GM10266 (cell line): ENCODE measurements at regions not wholly inside any gene's neighbourhood (a gene's known extent, or its start where the extent isn't known, plus 50 kb on each side); places are given as distances from the start of the nearest gene placed in this dataset.
A peak's percentile ranks its signal among the peaks of the same experiment; 100 is the strongest.
"Not testable (repeated sequence)": the region's sequence is repeated elsewhere in the genome, so short reads cannot be mapped to it uniquely, and the experiment has no call there.

Experiments
- DNase-seq: peaks from one replicate; pipeline ENCODE4 v3.0.0; 2012; ENCODE audit errors: extremely low spot score
- TF ChIP-seq, protein P1 (sequence below): IDR thresholded peaks from 2 replicates; pipeline ENCODE4 v1.5.1; 2012; ENCODE audit warnings: mild to moderate bottlenecking, low read depth; ENCODE audit not compliant: control insufficient read depth, insufficient read depth; ENCODE audit errors: missing control alignments

DNA sequence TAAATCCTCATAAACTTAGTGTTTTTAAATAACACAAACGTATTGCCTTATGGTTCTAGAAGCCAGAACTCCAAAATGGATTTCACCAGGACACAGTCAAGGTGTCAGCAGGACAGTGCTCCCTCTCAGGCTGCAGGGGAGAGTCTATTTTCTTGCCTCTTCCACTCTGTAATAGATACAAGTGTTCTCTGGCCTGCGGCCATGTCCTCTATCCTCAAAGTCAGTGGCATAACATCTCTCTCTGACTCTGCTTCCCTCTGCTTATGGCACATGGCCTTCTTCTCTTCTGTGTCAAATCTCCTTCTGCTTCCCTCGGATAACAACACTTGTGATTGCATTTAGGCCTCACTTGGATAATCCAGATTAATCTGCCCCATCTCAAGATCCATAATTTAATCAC lies 129.4 kb upstream of the OR13F1 start:
- no peak for DNase-seq
- TF ChIP-seq, protein P1, sequence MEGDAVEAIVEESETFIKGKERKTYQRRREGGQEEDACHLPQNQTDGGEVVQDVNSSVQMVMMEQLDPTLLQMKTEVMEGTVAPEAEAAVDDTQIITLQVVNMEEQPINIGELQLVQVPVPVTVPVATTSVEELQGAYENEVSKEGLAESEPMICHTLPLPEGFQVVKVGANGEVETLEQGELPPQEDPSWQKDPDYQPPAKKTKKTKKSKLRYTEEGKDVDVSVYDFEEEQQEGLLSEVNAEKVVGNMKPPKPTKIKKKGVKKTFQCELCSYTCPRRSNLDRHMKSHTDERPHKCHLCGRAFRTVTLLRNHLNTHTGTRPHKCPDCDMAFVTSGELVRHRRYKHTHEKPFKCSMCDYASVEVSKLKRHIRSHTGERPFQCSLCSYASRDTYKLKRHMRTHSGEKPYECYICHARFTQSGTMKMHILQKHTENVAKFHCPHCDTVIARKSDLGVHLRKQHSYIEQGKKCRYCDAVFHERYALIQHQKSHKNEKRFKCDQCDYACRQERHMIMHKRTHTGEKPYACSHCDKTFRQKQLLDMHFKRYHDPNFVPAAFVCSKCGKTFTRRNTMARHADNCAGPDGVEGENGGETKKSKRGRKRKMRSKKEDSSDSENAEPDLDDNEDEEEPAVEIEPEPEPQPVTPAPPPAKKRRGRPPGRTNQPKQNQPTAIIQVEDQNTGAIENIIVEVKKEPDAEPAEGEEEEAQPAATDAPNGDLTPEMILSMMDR, result no peak

DNA sequence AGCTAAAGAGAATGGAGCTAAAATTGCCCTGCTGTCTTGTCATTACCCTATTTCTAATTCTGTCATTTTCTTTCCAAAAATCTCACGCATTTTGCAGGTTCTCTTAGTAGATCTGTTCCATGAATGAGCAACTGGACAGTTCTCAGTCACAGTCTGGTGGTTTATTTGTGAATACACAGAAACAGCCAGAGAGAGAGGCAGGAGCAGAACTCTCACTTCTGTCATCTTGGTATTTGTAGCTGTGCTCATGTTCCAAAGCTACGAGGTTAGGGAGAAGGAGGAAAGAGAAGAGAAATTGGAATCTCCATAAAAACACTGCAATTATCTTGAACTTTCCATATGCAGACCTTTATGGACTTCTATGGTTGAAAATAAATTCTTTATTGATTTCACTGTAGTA lies 118.0 kb upstream of the OR13F1 start:
- DNase-seq, result no peak
- TF ChIP-seq, protein P1, result no peak

DNA sequence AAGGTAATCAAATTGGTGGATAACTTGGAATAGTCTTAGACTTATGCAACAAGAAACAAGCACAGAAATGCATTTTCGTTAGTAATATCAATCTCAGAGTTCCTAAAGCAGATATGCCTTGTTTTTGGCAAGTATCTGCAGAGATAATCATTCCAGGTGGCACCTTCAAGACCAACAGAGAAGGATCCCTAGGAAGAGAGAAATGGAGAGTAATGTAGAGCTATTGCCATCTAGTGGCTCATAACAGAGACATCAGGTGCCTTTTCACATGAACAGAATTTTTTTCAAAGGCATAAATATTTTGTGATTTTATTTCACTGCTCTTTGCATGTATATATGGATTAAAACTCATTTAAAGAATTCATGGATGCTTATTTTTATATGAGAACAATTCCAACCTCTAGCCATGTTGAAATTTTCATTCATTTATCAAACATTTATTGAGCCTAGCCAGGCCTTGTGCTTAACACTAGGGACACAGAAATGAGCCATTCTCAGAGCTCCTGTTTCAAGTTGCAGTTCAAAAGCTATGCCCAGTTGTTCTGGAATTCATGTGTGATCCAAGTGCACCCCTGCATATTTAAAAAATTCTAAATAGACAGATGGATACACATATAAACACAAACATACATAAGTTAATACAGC lies 117.5 kb upstream of the OR13F1 start:
- DNase-seq, result no peak
- TF ChIP-seq, protein P1, result peak; percentile 61

DNA sequence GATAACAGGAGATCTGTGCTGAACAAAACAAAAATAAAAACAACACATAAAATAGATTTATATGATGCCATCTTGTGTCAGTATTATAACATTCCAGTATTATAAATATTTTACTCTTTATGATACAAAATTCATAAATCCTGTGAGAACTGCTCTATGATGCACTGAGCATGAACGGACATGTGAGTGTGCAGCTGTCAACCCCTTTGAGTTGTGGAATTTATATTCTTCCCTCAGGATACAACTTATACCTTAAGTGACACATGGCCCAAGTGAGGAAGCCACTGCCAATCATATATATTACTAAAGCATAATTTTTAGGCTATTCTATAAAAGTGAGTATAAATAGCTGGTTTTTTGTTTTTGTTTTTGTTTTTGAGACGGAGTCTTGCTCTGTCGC lies 116.0 kb upstream of the OR13F1 start:
- no peak for DNase-seq
- TF ChIP-seq, protein P1, result no peak

DNA sequence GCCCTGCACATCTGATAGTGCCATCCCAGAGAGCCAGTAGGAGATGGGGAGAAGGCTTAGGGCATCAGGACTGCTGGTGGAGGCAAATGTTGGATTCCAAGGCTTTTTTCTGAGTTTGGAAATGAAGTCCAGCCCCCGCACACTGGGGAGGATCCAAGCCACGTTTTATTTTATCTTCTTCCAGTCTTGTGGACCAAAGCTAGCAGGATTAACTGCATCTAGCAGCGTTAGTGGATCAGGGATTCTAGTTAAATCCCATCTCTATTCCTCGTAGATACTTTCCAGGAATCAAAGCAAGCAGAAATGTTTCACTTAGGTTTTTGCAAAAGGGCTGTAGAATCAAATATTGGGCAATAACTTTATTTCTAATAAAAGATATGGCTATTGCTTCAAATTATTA lies 114.7 kb upstream of the OR13F1 start:
- no peak for DNase-seq

DNA sequence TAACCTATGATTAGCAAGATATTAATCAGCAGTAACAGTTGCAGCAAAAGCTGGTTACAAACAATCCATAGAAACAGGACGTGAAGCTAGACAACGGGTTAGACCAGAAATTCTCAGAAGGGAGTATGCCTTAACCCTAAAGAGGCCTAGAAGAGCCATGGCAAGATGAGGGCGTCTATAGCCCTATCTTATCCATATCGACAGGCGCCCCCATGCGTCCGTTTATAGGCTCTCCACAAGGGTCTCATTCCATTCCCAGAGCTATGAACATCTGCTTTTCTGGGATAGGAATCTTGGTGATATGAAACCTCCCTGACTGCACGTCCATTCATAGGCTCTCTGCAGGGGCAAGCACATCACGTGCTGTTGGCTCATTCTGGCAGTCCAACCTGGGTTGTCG lies 109.2 kb upstream of the OR13F1 start:
- not testable (repeated sequence) for DNase-seq

More for the DNA sequence above, 114.7 kb upstream of the OR13F1 start:
- TF ChIP-seq, protein P1, result no peak

DNA sequence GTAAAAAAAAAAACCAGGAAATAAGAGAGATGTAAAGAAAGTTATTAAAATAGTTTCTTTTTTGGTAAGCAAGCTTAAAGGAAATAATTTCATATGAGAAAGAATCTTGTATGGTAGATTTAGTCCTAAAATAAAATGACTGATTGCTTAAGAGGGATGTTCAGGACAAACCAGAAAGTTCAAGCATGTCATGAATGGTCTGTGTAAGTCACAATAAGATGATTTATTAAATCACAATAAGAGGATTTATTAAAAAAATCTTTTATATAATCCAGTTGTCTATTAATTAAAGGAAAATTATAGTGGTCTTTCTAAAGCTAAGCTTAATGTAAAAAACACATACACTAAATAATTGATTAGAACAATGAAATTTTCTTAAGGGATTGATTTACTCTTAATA lies 91.8 kb upstream of the OR13F1 start:
- TF ChIP-seq, protein P1, result no peak
- no peak for DNase-seq

DNA sequence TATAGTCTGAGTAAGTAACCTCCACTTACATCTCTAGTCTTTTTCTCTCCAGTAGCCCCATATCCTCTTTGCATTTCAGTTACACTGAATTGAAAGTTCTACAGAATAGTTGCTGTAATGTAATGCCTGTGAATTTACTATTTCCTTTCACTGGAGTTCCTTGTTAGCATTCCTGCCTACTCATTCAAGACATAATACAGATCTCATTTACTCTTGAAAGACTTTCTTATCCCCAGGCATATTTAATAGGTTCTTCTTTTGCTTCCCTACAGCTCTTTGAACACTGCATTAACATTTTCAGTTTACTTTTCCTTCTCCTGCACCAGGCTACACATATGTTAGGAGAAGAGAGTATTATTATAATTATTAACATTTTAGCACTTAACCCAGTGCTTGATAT lies 87.6 kb upstream of the OR13F1 start:
- TF ChIP-seq, protein P1, result no peak
- no peak for DNase-seq
